ENCODE measurements at regions not wholly inside any gene's neighbourhood (a gene's known extent, or its start where the extent isn't known, plus 50 kb on each side); places are given as distances from the start of the nearest gene placed in this dataset.

DNA sequence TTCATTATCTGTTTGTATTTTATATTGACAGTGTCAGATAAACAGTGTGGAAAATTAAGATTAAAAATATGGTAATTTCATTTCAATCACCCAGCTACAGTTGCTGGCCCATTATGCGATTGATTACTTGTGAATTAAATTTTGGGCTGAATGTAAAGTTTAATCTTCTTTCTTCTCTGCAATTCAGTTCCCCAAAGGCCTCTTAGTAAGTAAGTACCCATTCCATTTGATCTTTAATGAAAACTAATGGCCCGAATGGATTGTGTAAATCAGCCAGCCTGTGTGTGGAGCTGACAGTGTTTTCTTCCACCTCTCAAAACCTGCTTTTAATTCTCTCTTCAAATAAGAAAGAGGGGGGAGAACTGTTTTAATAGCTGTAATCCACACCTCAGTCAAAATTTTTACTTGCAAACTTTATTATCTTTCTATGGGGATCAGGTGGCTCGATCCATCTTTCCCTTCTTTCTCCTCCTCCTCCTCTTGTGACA lies 307.1 kb downstream of the IL20RB start:
- Histone ChIP-seq H3K4me3 (ENCODE audit: low read depth, low read length) (no peak overlapping the region), H3K27me3 (ENCODE audit: control insufficient read depth, insufficient read depth, low read length) (no peaks in the 10 kb centered on the region), H3K36me3 (ENCODE audit: control insufficient read depth, insufficient read depth, low read length) (no peaks in the 10 kb centered on the region)
- ChIA-PET CTCF (interaction anchor here (1.5 kb wide), 1 partner anchor 18 kb away, joined by 3 read pairs; no protein-coding TSS in a partner anchor), POLR2A (no interaction called here)
- TF ChIP-seq, protein P1, sequence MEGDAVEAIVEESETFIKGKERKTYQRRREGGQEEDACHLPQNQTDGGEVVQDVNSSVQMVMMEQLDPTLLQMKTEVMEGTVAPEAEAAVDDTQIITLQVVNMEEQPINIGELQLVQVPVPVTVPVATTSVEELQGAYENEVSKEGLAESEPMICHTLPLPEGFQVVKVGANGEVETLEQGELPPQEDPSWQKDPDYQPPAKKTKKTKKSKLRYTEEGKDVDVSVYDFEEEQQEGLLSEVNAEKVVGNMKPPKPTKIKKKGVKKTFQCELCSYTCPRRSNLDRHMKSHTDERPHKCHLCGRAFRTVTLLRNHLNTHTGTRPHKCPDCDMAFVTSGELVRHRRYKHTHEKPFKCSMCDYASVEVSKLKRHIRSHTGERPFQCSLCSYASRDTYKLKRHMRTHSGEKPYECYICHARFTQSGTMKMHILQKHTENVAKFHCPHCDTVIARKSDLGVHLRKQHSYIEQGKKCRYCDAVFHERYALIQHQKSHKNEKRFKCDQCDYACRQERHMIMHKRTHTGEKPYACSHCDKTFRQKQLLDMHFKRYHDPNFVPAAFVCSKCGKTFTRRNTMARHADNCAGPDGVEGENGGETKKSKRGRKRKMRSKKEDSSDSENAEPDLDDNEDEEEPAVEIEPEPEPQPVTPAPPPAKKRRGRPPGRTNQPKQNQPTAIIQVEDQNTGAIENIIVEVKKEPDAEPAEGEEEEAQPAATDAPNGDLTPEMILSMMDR (IDR thresholded peaks at IDR 0.05; ENCODE audit: insufficient read depth, low read depth, low read length), result no peak
- no peak for DNase-seq (ENCODE audit: low read depth)

DNA sequence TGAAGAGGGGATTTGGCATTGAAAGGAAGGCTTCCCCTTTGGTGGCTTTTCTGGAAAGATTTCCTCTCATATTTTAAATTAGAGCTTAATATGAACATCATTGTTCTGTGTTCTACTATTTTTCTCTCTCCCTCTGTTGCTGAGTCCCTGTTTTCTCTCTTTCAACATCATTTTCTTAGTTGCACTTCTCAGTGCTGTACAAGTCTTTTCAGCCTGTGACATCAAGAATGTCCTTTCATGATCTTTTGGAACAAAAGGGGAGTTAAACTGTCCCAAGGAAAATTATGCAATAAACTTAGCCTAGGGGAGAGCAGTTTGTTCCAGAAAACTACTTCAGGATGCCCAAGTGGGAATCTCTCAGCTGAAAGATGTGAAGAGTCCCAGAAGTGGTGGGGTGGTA lies 325.1 kb downstream of the IL20RB start:
- ChIA-PET POLR2A (no interaction called here), CTCF (interaction anchor here (0.9 kb wide), 1 partner anchor 19 kb away, joined by 3 read pairs; no protein-coding TSS in a partner anchor)
- H3K4me3 ChIP-seq (ENCODE audit: low read depth, low read length), result no peak overlapping the region
- no peaks in the 10 kb centered on the region for H3K27me3 ChIP-seq (ENCODE audit: control insufficient read depth, insufficient read depth, low read length)
- TF ChIP-seq, protein P1 (IDR thresholded peaks at IDR 0.05; ENCODE audit: insufficient read depth, low read depth, low read length), result no peak
- no peaks in the 10 kb centered on the region for H3K36me3 ChIP-seq (ENCODE audit: control insufficient read depth, insufficient read depth, low read length)
- no peak for DNase-seq (ENCODE audit: low read depth)

DNA sequence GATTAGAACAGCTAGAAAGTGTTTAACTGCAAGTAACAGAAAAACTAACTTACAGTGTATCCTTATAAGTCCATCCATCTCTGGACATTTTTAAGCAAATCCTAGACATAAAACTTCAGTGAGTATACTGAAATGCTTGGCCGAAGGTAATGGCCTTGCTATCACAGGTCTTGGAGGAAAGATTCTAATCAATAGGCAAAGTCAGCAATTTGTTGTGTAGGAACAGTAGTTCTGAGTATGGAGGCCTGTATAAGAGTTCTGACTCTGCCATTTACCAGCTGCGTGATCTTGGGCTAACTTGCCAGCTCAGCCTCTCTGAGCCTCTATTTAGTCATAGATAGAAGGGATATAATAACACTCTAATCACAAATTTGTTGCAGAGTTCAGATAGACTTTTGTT lies 328.1 kb downstream of the IL20RB start:
- ChIA-PET POLR2A (no interaction called here), CTCF (no interaction called here)
- H3K36me3 ChIP-seq (ENCODE audit: control insufficient read depth, insufficient read depth, low read length), result no peaks in the 10 kb centered on the region
- DNase-seq (ENCODE audit: low read depth), result no peak
- TF ChIP-seq, protein P1 (IDR thresholded peaks at IDR 0.05; ENCODE audit: insufficient read depth, low read depth, low read length), result no peak
- H3K4me3 ChIP-seq (ENCODE audit: low read depth, low read length), result no peak overlapping the region
- no peaks in the 10 kb centered on the region for H3K27me3 ChIP-seq (ENCODE audit: control insufficient read depth, insufficient read depth, low read length)

DNA sequence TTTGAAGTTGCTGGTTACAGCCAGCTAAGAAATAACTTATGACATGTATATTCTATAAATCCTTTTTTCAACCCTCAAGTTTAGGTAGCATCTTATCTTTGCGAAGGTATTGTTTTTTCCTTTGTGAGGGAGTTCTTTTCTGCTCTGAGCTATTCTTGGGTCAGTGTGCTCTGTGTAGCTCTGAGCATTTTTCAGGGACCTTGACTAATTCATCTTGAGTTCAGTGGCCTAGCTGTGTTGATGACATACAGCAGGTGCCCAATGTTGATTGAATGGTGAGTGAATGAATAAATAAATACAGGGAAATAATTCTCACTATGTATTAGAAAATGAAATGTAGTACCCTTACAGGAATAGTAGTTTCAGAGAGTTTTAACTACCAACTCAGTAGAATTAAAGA lies 335.3 kb downstream of the IL20RB start:
- Histone ChIP-seq H3K4me3 (ENCODE audit: low read depth, low read length) (no peak overlapping the region), H3K27me3 (ENCODE audit: control insufficient read depth, insufficient read depth, low read length) (no peaks in the 10 kb centered on the region), H3K36me3 (ENCODE audit: control insufficient read depth, insufficient read depth, low read length) (no peaks in the 10 kb centered on the region)
- TF ChIP-seq, protein P1 (IDR thresholded peaks at IDR 0.05; ENCODE audit: insufficient read depth, low read depth, low read length), result no peak
- CTCF ChIA-PET, result no interaction called here
- DNase-seq (ENCODE audit: low read depth), result no peak
- POLR2A ChIA-PET, result no interaction called here

DNA sequence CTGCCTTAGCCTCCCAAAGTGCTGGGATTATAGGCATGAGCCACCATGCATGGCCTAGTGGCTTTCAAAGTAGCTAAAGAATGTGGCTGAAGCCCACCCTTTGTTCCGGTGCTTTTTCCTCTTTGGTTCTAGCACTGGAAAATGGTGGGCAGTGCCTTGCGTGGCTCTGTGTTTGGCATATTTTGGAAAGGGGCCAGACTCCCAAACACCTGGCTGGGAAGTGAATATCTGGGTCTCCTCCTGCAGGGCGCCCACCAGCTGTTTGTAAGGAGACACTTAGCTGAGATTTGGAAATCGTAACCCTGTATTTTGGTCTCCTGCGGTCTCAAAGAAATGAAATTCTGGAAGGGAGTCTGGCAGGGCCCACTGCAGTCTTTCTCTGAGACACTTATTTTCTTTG lies 336.4 kb downstream of the IL20RB start:
- no peaks in the 10 kb centered on the region for H3K27me3 ChIP-seq (ENCODE audit: control insufficient read depth, insufficient read depth, low read length)
- no peaks in the 10 kb centered on the region for H3K36me3 ChIP-seq (ENCODE audit: control insufficient read depth, insufficient read depth, low read length)
- DNase-seq (ENCODE audit: low read depth), result no peak
- POLR2A ChIA-PET, result no interaction called here
- TF ChIP-seq, protein P1 (IDR thresholded peaks at IDR 0.05; ENCODE audit: insufficient read depth, low read depth, low read length), result no peak
- H3K4me3 ChIP-seq (ENCODE audit: low read depth, low read length), result no peak overlapping the region
- CTCF ChIA-PET, result interaction anchor here (0.7 kb wide), 1 partner anchor 1675 kb away, joined by 3 read pairs; no protein-coding TSS in a partner anchor
